ENCODE measurements at regions not wholly inside any gene's neighbourhood (a gene's known extent, or its start where the extent isn't known, plus 50 kb on each side); places are given as distances from the start of the nearest gene placed in this dataset.

DNA sequence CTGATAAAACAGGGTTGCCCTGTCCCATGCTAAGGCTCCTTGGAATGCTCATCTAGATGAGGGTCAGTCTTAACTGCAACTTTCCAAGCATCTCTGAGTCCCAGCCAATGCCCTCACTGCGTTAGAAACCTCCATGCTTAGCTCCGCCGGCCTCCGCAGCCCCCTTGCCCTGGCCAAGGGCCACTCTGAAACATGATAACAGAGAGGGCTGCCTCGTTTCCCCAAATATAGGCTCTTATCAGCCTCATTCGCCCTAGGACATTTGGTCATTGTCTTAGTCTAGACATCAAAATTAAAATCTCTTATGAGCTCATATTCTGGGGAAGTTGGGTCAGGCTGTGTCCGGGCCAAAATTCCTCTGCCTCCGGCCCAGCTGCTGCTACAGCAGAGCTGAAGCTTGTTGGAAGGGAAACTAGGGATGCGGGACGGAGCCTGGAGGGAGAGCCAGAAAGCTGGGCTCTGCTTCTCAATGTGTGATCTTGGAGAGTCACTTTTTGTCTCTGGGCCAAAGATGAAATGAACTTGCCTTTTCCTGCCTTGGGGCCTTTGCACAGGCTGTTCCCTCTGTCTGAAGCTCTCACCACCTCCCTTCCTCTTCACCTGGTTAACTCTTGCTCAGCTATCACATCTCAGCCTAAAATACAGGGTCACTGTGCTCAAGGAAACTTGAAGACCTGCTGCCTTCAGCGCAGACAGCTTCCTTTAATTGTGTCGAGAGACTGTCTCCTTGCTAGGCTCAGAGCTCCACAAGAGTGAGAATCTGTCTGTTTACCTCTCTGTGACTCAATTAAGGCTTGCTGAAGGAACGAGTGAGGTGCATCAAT is 191.3 kb downstream of the RGS3 start:
- H3K9me3 ChIP-seq: no peaks in the 10 kb centered on the region
- no peak overlapping the region for H3K4me3 ChIP-seq (ENCODE audit: low read depth in 1 of 2, low read length in 1 of 2)
- no peaks in the 10 kb centered on the region for H3K36me3 ChIP-seq
- no peak for TF ChIP-seq CTCF (IDR thresholded peaks at IDR 0.05)
- H3K4me1 ChIP-seq (ENCODE audit: control insufficient read depth in 1 of 2, insufficient read depth in 1 of 2, low read depth in 1 of 2, low read length in 1 of 2): peaks cover 22 to 26% of the 10 kb centered on the region in 2 experiments
- H3K27me3 ChIP-seq: peaks cover 10% of the 10 kb centered on the region
- H3K27ac ChIP-seq: no peak overlapping the region

GRCh38 chr9:113656771-113657670 is 193.5 kb downstream of the RGS3 start:
- peaks cover 22 to 26% of the 10 kb centered on the region in 2 experiments for H3K4me1 ChIP-seq (ENCODE audit: control insufficient read depth in 1 of 2, insufficient read depth in 1 of 2, low read depth in 1 of 2, low read length in 1 of 2)
- H3K36me3 ChIP-seq: no peaks in the 10 kb centered on the region
- no peak overlapping the region for H3K4me3 ChIP-seq (ENCODE audit: low read depth in 1 of 2, low read length in 1 of 2)
- no peak for TF ChIP-seq CTCF (IDR thresholded peaks at IDR 0.05)
- H3K9me3 ChIP-seq: no peaks in the 10 kb centered on the region
- H3K27ac ChIP-seq: peak overlapping the region; percentile 31
- peaks cover 18% of the 10 kb centered on the region for H3K27me3 ChIP-seq

GRCh38 chr9:113657765-113658544 is 194.4 kb downstream of the RGS3 start:
- H3K27me3 ChIP-seq: peaks cover 18% of the 10 kb centered on the region
- peak; percentile 89 for TF ChIP-seq CTCF (IDR thresholded peaks at IDR 0.05)
- no peaks in the 10 kb centered on the region for H3K9me3 ChIP-seq
- no peaks in the 10 kb centered on the region for H3K36me3 ChIP-seq
- no peak overlapping the region for H3K4me3 ChIP-seq (ENCODE audit: low read depth in 1 of 2, low read length in 1 of 2)
- H3K4me1 ChIP-seq (ENCODE audit: control insufficient read depth in 1 of 2, insufficient read depth in 1 of 2, low read depth in 1 of 2, low read length in 1 of 2): peaks cover 22 to 26% of the 10 kb centered on the region in 2 experiments
- H3K27ac ChIP-seq: no peak overlapping the region

DNA sequence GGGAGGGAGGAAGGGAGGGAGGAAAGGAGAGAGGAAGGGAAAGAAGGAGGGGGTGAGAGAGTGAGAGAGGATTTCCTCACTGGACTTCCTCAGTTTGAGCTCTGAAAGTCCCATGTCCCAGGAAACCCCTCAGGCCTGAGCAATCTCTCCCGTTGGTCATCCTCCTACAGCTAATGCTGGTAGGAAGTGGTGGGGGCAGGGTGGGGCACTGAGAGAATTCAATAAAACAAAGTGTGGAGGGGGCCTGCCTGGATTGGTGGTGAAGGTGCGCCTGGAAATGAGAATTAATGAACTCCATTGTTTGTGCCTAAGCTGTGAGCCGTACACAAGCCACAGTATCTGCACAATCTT is 195.0 kb downstream of the RGS3 start:
- H3K27ac ChIP-seq: no peak overlapping the region
- no peaks in the 10 kb centered on the region for H3K9me3 ChIP-seq
- peaks cover 18% of the 10 kb centered on the region for H3K27me3 ChIP-seq
- H3K4me3 ChIP-seq (ENCODE audit: low read depth in 1 of 2, low read length in 1 of 2): no peak overlapping the region
- H3K36me3 ChIP-seq: no peaks in the 10 kb centered on the region
- no peak for TF ChIP-seq CTCF (IDR thresholded peaks at IDR 0.05)
- peaks cover 22 to 26% of the 10 kb centered on the region in 2 experiments for H3K4me1 ChIP-seq (ENCODE audit: control insufficient read depth in 1 of 2, insufficient read depth in 1 of 2, low read depth in 1 of 2, low read length in 1 of 2)

GRCh38 chr9:113659039-113659438 is 195.5 kb downstream of the RGS3 start:
- no peak for TF ChIP-seq CTCF (IDR thresholded peaks at IDR 0.05)
- Histone ChIP-seq H3K9me3 (no peaks in the 10 kb centered on the region), H3K4me1 (ENCODE audit: control insufficient read depth in 1 of 2, insufficient read depth in 1 of 2, low read depth in 1 of 2, low read length in 1 of 2) (peaks cover 22 to 26% of the 10 kb centered on the region in 2 experiments), H3K27ac (no peak overlapping the region), H3K4me3 (ENCODE audit: low read depth in 1 of 2, low read length in 1 of 2) (no peak overlapping the region), H3K27me3 (peaks cover 18% of the 10 kb centered on the region), H3K36me3 (no peaks in the 10 kb centered on the region)

Measured in neutrophil (primary cell).